HG02642 (cell line): ENCODE measurements at regions not wholly inside any gene's neighbourhood (a gene's known extent, or its start where the extent isn't known, plus 50 kb on each side); places are given as distances from the start of the nearest gene placed in this dataset.

ENCODE experiments used
- ATAC-seq: cut with Tn5 transposase; IDR thresholded peaks from one replicate; pipeline ENCODE4 v1.9.1; 2021; ENCODE audit warnings: mild to moderate bottlenecking; ENCODE audit not compliant: unreplicated experiment, poor library complexity

DNA sequence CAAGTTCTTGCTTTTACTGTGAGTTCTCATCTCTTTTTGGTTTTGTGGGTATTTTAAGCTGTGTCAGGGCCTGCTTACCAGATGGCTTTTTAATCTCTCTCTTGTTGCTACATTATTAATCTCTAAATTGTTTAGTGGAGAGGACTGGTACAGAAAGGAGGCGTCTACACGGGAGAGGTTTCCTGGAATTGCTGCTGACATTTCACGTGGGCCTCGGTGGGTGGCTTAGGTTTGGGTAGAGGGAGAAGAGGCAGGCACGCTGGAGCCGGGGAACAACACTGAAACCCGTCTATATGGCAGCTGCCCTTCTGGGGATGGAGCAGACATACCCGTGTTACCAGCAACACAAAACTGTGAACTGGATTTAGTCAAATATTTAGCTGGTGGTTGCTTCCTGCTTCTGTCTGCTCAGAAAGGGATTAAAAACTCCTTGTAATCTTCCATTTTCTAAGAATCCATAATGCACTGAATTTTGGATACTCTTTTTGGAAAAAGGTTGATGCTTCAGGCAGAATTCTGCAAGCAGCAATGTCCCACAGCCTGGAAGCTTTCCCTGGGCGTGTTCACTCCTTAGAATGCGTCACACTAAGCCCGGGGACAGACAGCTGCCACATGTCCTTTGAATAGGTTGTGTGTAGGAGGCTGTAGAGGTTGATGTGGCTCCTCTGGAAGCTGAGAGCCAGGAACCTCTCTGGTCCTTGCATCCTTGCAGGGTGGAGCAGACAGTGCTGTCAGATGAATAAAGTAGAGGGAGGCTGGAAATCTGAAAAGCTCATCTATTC lies 199.8 kb upstream of the GATB start:
- ATAC-seq: no peak

GRCh38 chr4:151957153-151957552 lies 196.3 kb upstream of the GATB start:
- no peak for ATAC-seq

DNA sequence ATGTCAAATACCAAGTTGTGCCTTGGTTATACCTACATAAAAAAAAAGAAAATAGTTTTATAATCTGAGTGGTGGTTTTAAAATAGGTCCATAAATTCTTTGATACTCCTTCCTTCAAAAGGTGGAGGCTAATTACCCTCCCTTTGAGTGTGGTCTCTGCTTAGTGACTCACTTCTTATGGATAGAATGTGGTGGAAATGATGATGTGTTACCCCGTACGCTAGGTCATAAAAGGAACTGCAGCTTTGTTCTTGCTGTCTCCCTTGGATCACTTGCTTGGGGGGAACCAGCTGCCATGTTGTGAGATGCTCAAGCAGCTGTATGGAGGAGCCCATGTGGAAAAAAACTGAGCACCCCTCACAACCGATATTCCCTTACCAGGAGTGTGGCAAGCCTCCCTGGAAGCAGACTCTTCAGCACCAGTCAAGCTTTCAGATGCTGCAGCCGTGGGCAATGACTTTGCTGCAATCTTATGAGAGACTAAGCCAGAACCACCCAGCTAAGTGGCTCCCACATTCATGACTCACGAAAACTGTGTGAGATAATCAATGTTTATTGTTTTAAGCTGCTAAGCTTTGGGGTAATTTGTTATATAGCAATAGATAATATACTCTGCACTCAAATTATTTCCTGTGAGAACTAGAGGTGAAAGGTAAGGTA lies 195.0 kb upstream of the GATB start:
- ATAC-seq: no peak

GRCh38 chr4:151953795-151954372 lies 193.1 kb upstream of the GATB start:
- no peak for ATAC-seq

DNA sequence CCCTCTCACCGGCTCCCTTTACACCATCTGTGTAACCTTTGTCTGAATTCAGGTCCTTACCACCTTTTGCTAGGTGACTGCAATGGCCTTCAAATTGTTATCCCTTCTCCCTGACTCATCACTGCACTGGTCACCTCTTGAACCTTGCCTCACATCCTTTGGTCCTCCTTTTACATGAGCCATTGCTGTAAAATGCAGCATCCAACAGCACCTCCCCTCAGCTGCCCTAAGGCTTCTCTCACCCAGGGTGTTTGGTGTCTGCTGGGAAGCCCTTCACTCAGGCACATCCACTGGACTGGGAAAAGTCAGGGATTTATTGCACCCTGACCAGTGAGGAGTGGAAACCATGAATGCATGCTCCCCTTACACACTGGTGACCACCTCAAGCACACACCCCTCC lies 192.5 kb upstream of the GATB start:
- ATAC-seq: no peak

DNA sequence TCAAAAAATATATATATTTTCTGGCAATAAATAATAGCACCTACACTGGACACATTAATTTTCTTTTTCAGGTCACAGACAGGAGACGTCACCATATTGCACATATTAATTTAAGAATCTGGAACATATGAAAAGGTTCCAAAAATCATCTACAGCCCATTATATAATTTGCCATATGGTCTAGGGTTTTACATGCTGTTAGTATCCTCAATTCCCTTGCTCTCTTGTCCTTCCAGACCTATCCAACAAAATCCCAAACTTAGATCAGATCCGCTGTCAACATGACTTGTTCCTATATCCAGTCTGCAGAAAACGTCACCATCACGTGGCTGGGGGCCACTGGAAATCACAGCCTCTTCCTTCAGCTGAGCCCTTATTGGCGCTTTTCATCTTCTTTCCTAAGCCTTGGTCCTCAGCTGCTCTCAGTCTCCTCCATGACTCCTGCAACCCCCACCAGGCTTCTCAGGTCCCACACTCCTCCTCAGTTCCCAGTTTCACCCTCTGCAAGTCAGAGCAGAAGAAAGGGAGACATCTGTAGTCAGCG lies 192.0 kb upstream of the GATB start:
- ATAC-seq: no peak

- ATAC-seq: no peak
Observed at GRCh38 chr4:151952137-151952536, 191.3 kb upstream of the GATB start.

DNA sequence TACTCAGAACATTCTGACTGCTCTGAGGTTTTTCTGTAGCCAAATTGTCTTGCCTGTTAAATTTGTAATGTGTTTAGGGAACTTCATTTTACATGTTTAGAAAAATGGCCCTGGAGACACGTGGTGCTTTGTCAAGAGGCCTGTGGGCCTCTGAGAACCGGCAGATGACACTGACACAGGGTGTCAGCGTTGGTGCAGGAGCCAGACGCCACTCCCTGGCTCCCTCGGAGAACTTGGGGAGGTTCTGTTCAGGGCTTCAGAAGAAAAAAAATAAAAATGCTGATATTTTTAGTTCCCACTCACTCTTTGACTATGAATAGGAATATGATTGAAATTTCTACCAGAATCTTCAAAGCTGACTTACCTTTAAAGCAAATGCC lies 190.9 kb upstream of the GATB start:
- no peak for ATAC-seq

- ATAC-seq: no peak
Observed at GRCh38 chr4:151950993-151951670, 190.3 kb upstream of the GATB start.

DNA sequence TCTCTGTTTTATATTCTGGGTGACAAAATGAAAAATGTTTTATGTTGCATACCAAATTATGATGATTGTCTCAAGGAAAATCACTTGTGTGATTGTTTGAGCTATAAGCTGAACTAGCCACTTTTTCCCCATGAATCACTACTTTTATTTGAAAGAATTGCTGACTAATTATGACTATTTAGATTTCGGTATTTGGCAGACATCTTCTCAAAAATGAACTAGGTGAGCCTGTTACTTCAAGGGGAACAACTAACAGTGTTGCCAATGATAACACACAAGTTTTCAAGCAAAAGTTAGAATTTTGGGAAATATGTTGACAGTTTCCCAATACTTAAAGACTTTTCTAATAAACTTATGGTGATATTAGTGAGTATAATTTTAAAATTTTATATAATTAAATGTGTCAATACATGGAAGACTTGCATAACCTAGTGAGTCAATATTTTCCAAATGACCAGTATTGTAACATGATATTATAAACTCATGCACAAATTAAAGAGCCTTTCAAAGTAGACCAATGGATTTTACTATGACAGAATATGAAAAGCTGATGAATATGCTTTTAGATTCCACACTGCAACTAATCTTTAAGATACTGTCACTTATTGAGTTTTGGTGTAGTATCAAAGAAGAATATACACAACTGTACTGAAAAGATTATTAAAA lies 187.7 kb upstream of the GATB start:
- ATAC-seq: no peak

- no peak for ATAC-seq
Observed at GRCh38 chr4:151946718-151947117, 185.9 kb upstream of the GATB start.

DNA sequence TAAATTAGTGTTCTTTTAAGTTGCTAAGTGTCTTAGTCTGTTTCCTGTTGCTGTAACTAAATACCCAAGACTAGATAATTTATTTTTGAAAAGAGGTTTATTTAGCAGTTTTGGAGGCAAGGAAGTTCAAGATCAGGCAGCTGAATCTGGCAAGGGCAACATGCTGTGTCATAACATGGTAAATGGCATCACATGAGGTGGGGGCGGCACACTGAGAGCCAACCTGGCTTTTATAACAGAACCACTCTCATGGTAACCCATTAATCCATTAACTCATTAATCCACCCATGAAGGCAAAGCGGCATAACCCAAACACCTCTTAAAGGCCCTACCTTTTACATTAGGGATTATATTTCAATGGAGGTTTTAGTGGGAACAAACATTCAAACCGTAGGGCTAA lies 182.2 kb upstream of the GATB start:
- ATAC-seq: no peak

- no peak for ATAC-seq
Observed at GRCh38 chr4:151940926-151941617, 180.3 kb upstream of the GATB start.

- ATAC-seq: no peak
Observed at GRCh38 chr4:151940291-151940690, 179.5 kb upstream of the GATB start.

GRCh38 chr4:151939670-151940069 lies 178.9 kb upstream of the GATB start:
- no peak for ATAC-seq

DNA sequence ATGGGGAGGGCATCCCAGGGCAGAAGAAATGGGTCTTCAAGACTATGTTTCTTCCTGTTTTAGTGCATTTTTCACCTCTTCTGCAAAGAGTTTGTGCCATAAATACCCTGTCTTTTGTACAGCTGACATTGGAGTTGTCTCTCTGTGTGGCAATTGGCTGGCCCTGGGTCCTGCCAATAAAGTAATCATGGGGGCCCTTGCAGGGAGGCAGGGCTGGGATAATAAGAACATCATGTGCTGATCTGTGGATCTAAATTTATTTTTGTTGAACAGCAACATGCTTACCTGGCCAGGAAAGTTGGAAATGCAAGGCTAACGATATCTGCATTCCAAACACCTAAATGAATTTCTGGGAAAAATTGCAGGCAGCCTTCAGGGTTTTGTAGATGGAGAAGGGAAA lies 174.6 kb upstream of the GATB start:
- no peak for ATAC-seq

DNA sequence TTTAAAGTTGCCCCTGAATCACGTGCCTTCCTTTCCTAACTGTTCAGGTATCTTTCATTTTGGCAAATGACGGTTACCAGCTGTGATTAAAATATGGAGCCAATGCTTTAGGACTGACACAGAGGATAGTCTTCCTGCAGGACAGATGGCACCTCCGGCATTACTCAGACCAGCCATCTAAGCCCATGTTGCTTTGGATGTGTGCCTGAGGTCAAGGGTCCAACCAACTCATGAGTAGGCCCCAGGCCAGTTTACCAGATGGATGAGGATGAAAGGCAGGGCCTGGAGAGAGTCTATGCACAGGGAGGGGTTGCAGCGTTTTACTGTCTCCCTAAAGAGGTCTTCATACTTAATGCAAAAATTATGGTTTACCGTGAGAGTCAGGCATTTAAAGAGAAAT lies 174.0 kb upstream of the GATB start:
- ATAC-seq: no peak

DNA sequence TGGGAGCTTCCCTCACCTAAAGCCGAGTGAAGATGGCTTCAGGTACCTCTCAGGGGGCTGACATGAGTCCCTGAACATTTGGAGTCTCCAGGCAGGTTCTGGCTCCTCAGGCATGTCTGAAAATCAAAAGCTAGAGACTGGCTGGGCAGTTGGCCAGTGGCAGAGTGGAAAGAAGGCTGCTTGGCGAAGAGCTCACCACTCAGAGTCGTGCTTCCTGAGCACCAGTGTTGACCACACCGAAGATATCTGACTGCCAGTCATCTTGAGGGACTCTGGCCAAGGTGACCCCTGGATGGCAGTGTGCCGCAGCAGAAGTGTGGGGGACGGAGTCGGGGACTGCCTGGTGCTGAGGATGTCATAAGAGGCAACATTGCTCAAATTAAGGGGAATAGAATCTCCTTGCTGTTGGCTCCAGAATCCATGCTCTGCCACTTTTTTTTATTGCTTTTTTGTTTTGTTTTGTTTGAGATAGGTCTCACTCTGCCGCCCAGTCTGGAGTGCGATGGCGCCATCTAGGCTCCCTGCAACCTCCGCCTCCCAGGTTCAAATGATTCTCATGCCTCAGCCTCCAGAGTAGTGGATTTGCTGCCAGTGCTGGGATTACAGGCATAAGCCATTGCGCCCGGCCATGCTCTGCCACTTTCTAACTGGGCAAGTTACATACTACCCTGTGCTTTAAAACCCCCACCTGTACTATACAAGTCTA lies 172.5 kb upstream of the GATB start:
- no peak for ATAC-seq

GRCh38 chr4:151931563-151931962 lies 170.8 kb upstream of the GATB start:
- no peak for ATAC-seq
